Urinary bladder (tissue), 3 donors: ENCODE measurements at regions not wholly inside any gene's neighbourhood (a gene's known extent, or its start where the extent isn't known, plus 50 kb on each side); places are given as distances from the start of the nearest gene placed in this dataset.

Experiments
- DNase-seq: peaks from one replicate; pipeline ENCODE4 v3.0.0-alpha.2; 2015; ENCODE audit errors: extremely low spot score
- H3K27ac ChIP-seq: one replicate; pipeline ENCODE4 v1.5.1; 2013; ENCODE audit warnings: low read depth, mild to moderate bottlenecking, moderate library complexity
- H3K36me3 ChIP-seq: one replicate; pipeline ENCODE4 v1.6.1; 2013; ENCODE audit warnings: mild to moderate bottlenecking, moderate library complexity; ENCODE audit not compliant: insufficient read depth
- H3K4me1 ChIP-seq: one replicate; pipeline ENCODE4 v1.6.1; 2013; ENCODE audit warnings: mild to moderate bottlenecking, moderate library complexity; ENCODE audit not compliant: insufficient read depth
- H3K4me3 ChIP-seq: one replicate; pipeline ENCODE4 v1.5.1; 2013; ENCODE audit warnings: low read depth, low read length
- WGBS: extraction: QIAGEN DNeasy Blood & Tissue Kit; methylation state at CpG from one replicate; pipeline ENCODE4 v1.1.7; 2013; 5-methylcytosine and 5-hydroxymethylcytosine counted together
- donor health status: healthy with polysubstance abuse.
- donor health status: healthy.

- 59% methylated on average over 3 of the region's 3 CpGs for WGBS
- Histone ChIP-seq H3K27ac (no peak overlapping the region), H3K36me3 (no peaks in the 10 kb centered on the region), H3K4me3 (no peak overlapping the region), H3K4me1 (no peaks in the 10 kb centered on the region)
- DNase-seq = no peak
Measured at GRCh38 chr16:59612094-59612493, 878.0 kb upstream of the GOT2 start.

DNA sequence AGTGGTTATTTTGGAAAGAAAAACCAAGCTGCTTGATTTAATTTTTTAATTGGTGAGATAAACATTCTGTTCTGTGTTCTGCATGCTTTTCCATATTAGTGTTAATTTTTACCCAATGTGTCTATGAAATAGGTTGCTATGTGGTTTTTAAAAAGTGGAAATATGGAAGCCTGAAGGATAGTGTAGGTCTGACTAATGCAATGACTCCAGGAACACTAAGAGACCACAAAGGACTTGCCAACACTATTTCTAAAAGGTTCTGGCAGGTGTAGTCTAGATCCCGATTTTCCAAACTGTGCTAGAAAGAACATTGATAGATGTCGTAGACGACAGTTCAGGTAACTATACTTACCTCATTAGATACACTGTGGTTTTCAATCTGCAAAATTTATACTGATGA lies 877.4 kb upstream of the GOT2 start:
- WGBS = 83% methylated on average over 3 of the region's 3 CpGs
- H3K27ac ChIP-seq = no peak overlapping the region
- no peak for DNase-seq
- H3K4me1 ChIP-seq = no peaks in the 10 kb centered on the region
- no peak overlapping the region for H3K4me3 ChIP-seq
- no peaks in the 10 kb centered on the region for H3K36me3 ChIP-seq

DNA sequence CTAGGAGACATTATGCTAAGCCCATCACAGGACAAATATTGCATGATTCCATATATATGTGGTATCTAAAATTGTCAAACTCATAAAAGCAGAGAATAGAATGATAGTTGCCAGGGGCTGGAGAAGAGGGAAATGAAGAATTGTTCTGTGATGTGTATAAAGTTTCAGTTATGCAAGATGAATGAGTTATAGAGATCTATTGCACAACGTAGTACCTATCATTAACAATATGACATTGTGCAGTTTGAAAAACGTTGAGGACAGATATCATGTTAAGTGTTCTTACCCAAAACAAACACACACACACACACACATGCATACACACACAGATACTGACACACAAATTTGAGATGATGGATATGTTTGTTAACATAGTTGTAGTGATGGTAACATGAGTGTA lies 871.6 kb upstream of the GOT2 start:
- no peak overlapping the region for H3K27ac ChIP-seq
- 62% methylated on average over 2 of the region's 2 CpGs for WGBS
- no peak for DNase-seq

GRCh38 chr16:59604354-59604753 lies 870.2 kb upstream of the GOT2 start:
- no peaks in the 10 kb centered on the region for H3K36me3 ChIP-seq
- WGBS = 76% methylated on average over 1 of the region's 1 CpG
- no peak overlapping the region for H3K27ac ChIP-seq
- DNase-seq = no peak
- H3K4me3 ChIP-seq = no peak overlapping the region
- H3K4me1 ChIP-seq = no peaks in the 10 kb centered on the region

More for the DNA sequence above, 871.6 kb upstream of the GOT2 start:
- Histone ChIP-seq H3K4me1 (no peaks in the 10 kb centered on the region), H3K4me3 (no peak overlapping the region), H3K36me3 (no peaks in the 10 kb centered on the region)

DNA sequence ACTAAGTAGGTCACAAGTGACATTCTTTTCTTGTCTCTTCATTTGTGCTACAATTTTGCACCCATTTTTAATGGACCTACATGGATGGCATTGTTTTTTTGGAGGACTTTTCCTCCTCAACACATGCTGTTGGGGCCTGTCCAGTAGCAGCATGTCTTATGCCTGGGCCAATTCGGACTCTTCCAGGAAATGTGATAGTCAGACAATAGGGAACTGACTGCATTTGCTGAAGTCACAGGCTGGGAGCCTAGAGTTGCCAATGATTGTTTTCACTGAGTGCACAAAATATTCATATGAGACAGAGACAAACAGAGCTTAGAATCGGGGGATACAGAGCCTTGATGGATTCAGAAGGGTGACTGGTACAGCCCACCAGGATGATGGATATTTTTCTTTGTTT lies 867.3 kb upstream of the GOT2 start:
- no peaks in the 10 kb centered on the region for H3K36me3 ChIP-seq
- no peak overlapping the region for H3K4me3 ChIP-seq
- H3K27ac ChIP-seq = no peak overlapping the region

DNA sequence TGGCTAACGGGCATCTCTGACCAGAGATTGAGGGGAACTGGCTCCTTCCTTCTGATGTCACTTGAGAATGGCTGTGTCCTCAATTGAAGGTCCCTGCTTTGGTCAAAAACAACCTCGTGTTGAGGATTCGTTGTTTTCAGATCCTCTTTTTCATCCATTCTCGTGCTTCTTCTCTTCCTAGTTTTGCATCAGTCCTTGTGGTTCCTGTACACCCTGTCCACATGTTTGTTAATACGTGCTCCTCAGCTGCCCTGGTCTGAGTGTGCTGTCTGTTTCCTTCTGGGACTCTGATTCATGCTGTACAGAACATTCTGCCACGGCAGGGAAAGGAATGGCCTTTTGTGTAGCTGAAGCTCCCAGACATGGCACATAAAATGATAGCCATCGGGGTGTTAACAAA lies 863.2 kb upstream of the GOT2 start:
- no peak for DNase-seq
- H3K36me3 ChIP-seq = no peaks in the 10 kb centered on the region
- 82% methylated on average over 7 of the region's 7 CpGs for WGBS
- no peak overlapping the region for H3K4me3 ChIP-seq
- H3K27ac ChIP-seq = no peak overlapping the region
- H3K4me1 ChIP-seq = no peaks in the 10 kb centered on the region

More for the DNA sequence above, 867.3 kb upstream of the GOT2 start:
- 79% methylated on average over 2 of the region's 2 CpGs for WGBS
- DNase-seq = no peak
- no peaks in the 10 kb centered on the region for H3K4me1 ChIP-seq

GRCh38 chr16:59596693-59597092 lies 862.6 kb upstream of the GOT2 start:
- Histone ChIP-seq H3K36me3 (no peaks in the 10 kb centered on the region), H3K27ac (no peak overlapping the region), H3K4me1 (no peaks in the 10 kb centered on the region), H3K4me3 (no peak overlapping the region)
- WGBS = 84% methylated on average over 4 of the region's 4 CpGs
- DNase-seq = no peak

DNA sequence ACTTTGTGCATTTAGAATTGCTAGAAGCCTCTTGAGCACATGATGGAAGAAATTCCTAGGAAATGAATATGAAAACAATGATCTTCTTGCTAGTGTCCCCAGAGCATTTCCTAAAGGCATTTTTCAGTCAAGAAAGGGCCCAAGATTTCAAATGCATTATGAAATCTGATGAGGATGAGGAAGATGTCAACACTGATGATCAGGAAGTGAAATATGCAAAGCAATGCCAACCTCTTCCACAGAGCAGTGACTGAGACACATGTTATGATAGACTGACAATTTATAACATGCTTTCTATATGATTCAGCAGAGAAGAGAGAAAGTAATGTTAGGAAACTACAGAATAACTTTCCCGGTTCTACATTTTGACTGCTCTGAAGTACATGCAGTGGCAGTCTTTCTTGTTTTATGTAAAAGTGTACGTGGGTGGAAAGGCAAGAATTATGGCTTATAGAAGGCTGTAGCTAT lies 859.1 kb upstream of the GOT2 start:
- DNase-seq = no peak
- no peak overlapping the region for H3K27ac ChIP-seq
- no peaks in the 10 kb centered on the region for H3K4me1 ChIP-seq
- no peak overlapping the region for H3K4me3 ChIP-seq
- WGBS = 44% methylated on average over 2 of the region's 2 CpGs
- no peaks in the 10 kb centered on the region for H3K36me3 ChIP-seq

GRCh38 chr16:59591480-59591879 lies 857.4 kb upstream of the GOT2 start:
- Histone ChIP-seq H3K27ac (no peak overlapping the region), H3K36me3 (no peaks in the 10 kb centered on the region), H3K4me3 (no peak overlapping the region), H3K4me1 (no peaks in the 10 kb centered on the region)
- WGBS = 90% methylated on average over 1 of the region's 1 CpG
- DNase-seq = no peak

GRCh38 chr16:59590845-59591244 lies 856.7 kb upstream of the GOT2 start:
- no peaks in the 10 kb centered on the region for H3K36me3 ChIP-seq
- no peaks in the 10 kb centered on the region for H3K4me1 ChIP-seq
- DNase-seq = no peak
- H3K4me3 ChIP-seq = no peak overlapping the region
- 93% methylated on average over 4 of the region's 4 CpGs for WGBS
- H3K27ac ChIP-seq = no peak overlapping the region

DNA sequence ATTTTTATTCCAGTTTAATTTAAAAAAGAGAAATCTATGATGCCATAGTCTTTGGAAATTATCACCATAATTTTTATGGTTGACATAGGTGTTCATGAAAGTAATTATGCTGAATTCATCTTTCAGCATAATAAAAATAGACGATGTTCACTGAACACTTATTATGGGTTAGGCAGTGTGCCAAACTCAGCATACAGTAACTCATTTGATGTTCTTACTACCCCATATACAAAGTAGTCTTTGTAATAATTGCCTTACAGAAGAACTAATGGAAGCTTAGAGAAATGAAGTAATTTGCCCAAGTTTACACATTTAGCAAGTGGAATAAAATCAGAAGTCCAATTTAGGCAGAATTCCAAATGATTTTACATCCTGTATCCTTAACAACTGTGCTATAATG lies 852.2 kb upstream of the GOT2 start:
- 72% methylated on average over 1 of the region's 1 CpG for WGBS
- no peaks in the 10 kb centered on the region for H3K4me1 ChIP-seq
- no peak overlapping the region for H3K4me3 ChIP-seq
- H3K27ac ChIP-seq = no peak overlapping the region
- DNase-seq = no peak
- no peaks in the 10 kb centered on the region for H3K36me3 ChIP-seq

GRCh38 chr16:59574296-59574695 lies 840.2 kb upstream of the GOT2 start:
- no peaks in the 10 kb centered on the region for H3K4me1 ChIP-seq
- H3K27ac ChIP-seq = no peak overlapping the region
- no peaks in the 10 kb centered on the region for H3K36me3 ChIP-seq
- H3K4me3 ChIP-seq = no peak overlapping the region
- 91% methylated on average over 1 of the region's 1 CpG for WGBS
- no peak for DNase-seq

- H3K4me3 ChIP-seq = no peak overlapping the region
- 89% methylated on average over 5 of the region's 5 CpGs for WGBS
- H3K36me3 ChIP-seq = no peaks in the 10 kb centered on the region
- H3K4me1 ChIP-seq = no peaks in the 10 kb centered on the region
- DNase-seq = no peak
- H3K27ac ChIP-seq = no peak overlapping the region
Measured at GRCh38 chr16:59573528-59574271, 839.6 kb upstream of the GOT2 start.

DNA sequence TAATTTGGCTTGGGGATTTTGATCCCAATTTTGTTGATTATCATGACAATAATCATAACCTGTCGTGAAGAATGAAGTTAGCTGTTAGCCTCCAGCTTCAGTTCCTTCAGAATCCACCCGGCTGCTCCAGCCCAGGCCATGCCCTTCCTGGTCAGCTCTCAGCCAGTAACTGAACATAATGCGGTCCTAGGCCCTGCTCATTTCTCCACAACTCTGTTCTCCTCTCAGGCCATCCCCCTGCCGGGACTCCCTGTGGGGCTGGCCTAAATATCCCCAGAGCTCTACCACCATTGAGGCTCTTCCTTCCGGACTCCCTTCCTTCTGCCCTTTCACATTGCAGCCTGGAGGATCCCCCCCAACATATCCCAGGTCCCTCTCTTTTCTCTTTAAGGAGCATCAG lies 833.4 kb upstream of the GOT2 start:
- H3K36me3 ChIP-seq = no peaks in the 10 kb centered on the region
- no peak overlapping the region for H3K4me3 ChIP-seq
- DNase-seq = no peak
- H3K27ac ChIP-seq = no peak overlapping the region
- 86% methylated on average over 5 of the region's 5 CpGs for WGBS
- no peaks in the 10 kb centered on the region for H3K4me1 ChIP-seq

DNA sequence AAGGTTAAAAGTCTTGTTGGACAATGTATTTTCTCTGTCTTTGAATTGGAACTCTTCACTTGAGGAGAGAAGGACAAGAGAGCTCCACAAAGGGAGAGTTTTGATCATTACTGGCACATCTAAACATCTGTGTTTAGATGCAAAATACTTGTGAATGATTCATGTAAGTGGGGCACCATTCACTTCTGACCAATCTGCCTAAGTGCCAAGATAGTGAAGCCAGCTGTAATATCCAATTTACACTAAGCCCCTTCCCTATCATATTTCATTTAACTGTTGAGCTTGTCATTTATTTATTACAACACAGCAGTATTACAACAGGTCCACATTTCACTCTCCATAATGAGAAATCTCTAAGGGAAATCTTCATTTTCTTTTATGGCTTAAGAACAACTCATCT lies 832.3 kb upstream of the GOT2 start:
- no peak for DNase-seq
- Histone ChIP-seq H3K36me3 (no peaks in the 10 kb centered on the region), H3K4me1 (no peaks in the 10 kb centered on the region), H3K27ac (no peak overlapping the region), H3K4me3 (no peak overlapping the region)
